GM12878 (cell line): ENCODE measurements at regions not wholly inside any gene's neighbourhood (a gene's known extent, or its start where the extent isn't known, plus 50 kb on each side); places are given as distances from the start of the nearest gene placed in this dataset.

Experiments
- ATAC-seq: fragments of 200-7000 bp; cut with Tn5 transposase; 3 replicates; pipeline ENCODE4 v1.9.1; 2020; ENCODE audit warnings: mild to moderate bottlenecking, moderate library complexity
- BruUV-seq: library from RNA; stranded (reverse); fragments of 400-500 nt; replicated peaks from 2 replicates; lab custom pipeline; 2021; lab: Mats Ljungman, UMichigan
- CTCF ChIA-PET: fragments of 300-600 bp; sonication (Branson Sonifier 250); formaldehyde crosslinking; extraction: SDS; loops from one replicate; lab custom pipeline; 2021; ENCODE audit warnings: inconsistent platforms; lab: Yijun Ruan, JAX
- POLR2A ChIA-PET: fragments of 350-600 bp; formaldehyde crosslinking; extraction: SDS; loops from one replicate; lab custom pipeline; 2021; ENCODE audit warnings: inconsistent platforms; lab: Charles Lee
- RAD21 ChIA-PET: fragments of 300-600 bp; sonication (Branson Sonifier 250); formaldehyde crosslinking; loops from one replicate; lab custom pipeline; 2023; ENCODE audit warnings: antibody characterized with exemption; ENCODE audit not compliant: unreplicated experiment; lab: Charles Lee
- SMC1A ChIA-PET: fragments of 300-600 bp; sonication (Branson Sonifier 250); formaldehyde crosslinking; loops from one replicate; lab custom pipeline; 2023; ENCODE audit not compliant: unreplicated experiment, uncharacterized antibody; lab: Charles Lee
- DNase-seq: peaks from one replicate; pipeline ENCODE4 v3.0.0-alpha.2; 2011; ENCODE audit warnings: low read depth, low spot score
- FAIRE-seq: peaks from 3 replicates; lab custom pipeline; 2011; peaks lifted over from hg19 to GRCh38; lab: Jason Lieb, UNC
- H2AFZ ChIP-seq: 2 replicates; pipeline ENCODE4 v1.6.0; 2011; ENCODE audit warnings: low read depth, low read length, control low read depth; ENCODE audit not compliant: control insufficient read depth
- H3K27ac ChIP-seq: 2 replicates; pipeline ENCODE4 v1.5.1; 2011; ENCODE audit warnings: control low read depth; ENCODE audit not compliant: control insufficient read depth, insufficient read depth
- H3K27me3 ChIP-seq, 2 experiments: replicated peaks in 1 of 2; 2 replicates each; pipeline versions ENCODE4 v1.6.0 to v1.6.1; 2011; ENCODE audit warnings: low read length in 1 of 2; ENCODE audit not compliant: control insufficient read depth in 2 of 2, insufficient read depth in 2 of 2
- H3K36me3 ChIP-seq, 2 experiments: 2 replicates each; pipeline ENCODE4 v1.5.1; 2011; ENCODE audit warnings: low read length in 1 of 2; ENCODE audit not compliant: control insufficient read depth in 2 of 2, insufficient read depth in 2 of 2
- H3K4me1 ChIP-seq: 2 replicates; pipeline ENCODE4 v1.6.1; 2011; ENCODE audit warnings: mild to moderate bottlenecking, low read length, moderate library complexity, mixed read lengths; ENCODE audit not compliant: control insufficient read depth, insufficient read depth
- H3K4me2 ChIP-seq: 2 replicates; pipeline ENCODE4 v1.6.0; 2011; ENCODE audit warnings: control low read depth; ENCODE audit not compliant: control insufficient read depth, insufficient read depth
- H3K4me3 ChIP-seq: fragments of 200-600 bp; sonication (generic); 2 replicates; pipeline ENCODE4 v1.5.1; 2016
- H3K79me2 ChIP-seq: 2 replicates; pipeline ENCODE4 v1.6.0; 2011; ENCODE audit warnings: low read length; ENCODE audit not compliant: control insufficient read depth, insufficient read depth
- H3K9ac ChIP-seq: 2 replicates; pipeline ENCODE4 v1.8.0; 2011; ENCODE audit warnings: low read length, control low read depth, mixed read lengths; ENCODE audit not compliant: control insufficient read depth, insufficient read depth
- H3K9me3 ChIP-seq: replicated peaks from 3 replicates; pipeline ENCODE4 v1.5.1; 2011; ENCODE audit warnings: mild to moderate bottlenecking, low read length; ENCODE audit not compliant: control insufficient read depth, insufficient read depth
- H4K20me1 ChIP-seq: 2 replicates; pipeline ENCODE4 v1.6.0; 2011; ENCODE audit not compliant: control insufficient read depth, insufficient read depth
- BRCA1 ChIP-seq: IDR thresholded peaks from 2 replicates; pipeline ENCODE4 v1.6.1; 2011; ENCODE audit warnings: low read depth, low read length, improper control_type of control experiment
- FOS ChIP-seq: IDR thresholded peaks from 3 replicates; pipeline ENCODE4 v1.6.1; 2011; ENCODE audit warnings: borderline replicate concordance; ENCODE audit not compliant: insufficient read length; ENCODE audit errors: extremely low read depth
- IRF3 ChIP-seq: fragments of 450-650 bp; IDR thresholded peaks from 2 replicates; pipeline ENCODE4 v1.6.1; 2014; ENCODE audit warnings: mild to moderate bottlenecking
- MAX ChIP-seq: IDR thresholded peaks from 2 replicates; pipeline ENCODE4 v1.6.1; 2012; ENCODE audit warnings: low read depth, low read length, improper control_type of control experiment
- NBN ChIP-seq: fragments of 450-650 bp; IDR thresholded peaks from 2 replicates; pipeline ENCODE4 v1.6.1; 2016
- NFIC ChIP-seq: IDR thresholded peaks from 2 replicates; pipeline ENCODE4 v1.6.1; 2012; ENCODE audit warnings: low read depth, mild to moderate bottlenecking, inconsistent platforms, low read length, moderate library complexity
- NFYA ChIP-seq: IDR thresholded peaks from 2 replicates; pipeline ENCODE4 v1.6.1; 2011; ENCODE audit warnings: low read depth, mild to moderate bottlenecking, low read length, improper control_type of control experiment, borderline replicate concordance
- NFYB ChIP-seq: IDR thresholded peaks from 2 replicates; pipeline ENCODE4 v1.6.1; 2011; ENCODE audit warnings: low read depth, mild to moderate bottlenecking, low read length, improper control_type of control experiment, moderate library complexity; ENCODE audit not compliant: insufficient read depth
- PAX5 ChIP-seq: IDR thresholded peaks from 2 replicates; pipeline ENCODE4 v1.6.1; 2011; ENCODE audit warnings: low read depth, low read length, borderline replicate concordance
- POLR2A ChIP-seq: IDR thresholded peaks from 2 replicates; pipeline ENCODE4 v1.6.1; 2011; ENCODE audit warnings: low read depth, mild to moderate bottlenecking, low read length
- POLR2AphosphoS2 ChIP-seq: IDR thresholded peaks from 2 replicates; pipeline ENCODE4 v1.6.1; 2011; ENCODE audit warnings: low read depth, mild to moderate bottlenecking, low read length, improper control_type of control experiment, moderate library complexity
- POU2F2 ChIP-seq: IDR thresholded peaks from 3 replicates; pipeline ENCODE4 v1.6.1; 2011; ENCODE audit warnings: low read depth, mild to moderate bottlenecking, low read length, borderline replicate concordance
- SMAD1 ChIP-seq: fragments of 450-650 bp; IDR thresholded peaks from 2 replicates; pipeline ENCODE4 v1.6.1; 2018; ENCODE audit warnings: mild to moderate bottlenecking, low read depth; ENCODE audit not compliant: partially characterized antibody
- SMAD5 ChIP-seq: IDR thresholded peaks from 2 replicates; pipeline ENCODE4 v1.6.1; 2016; ENCODE audit warnings: antibody characterized with exemption, low read depth
- TAF1 ChIP-seq: IDR thresholded peaks from 2 replicates; pipeline ENCODE4 v1.6.1; 2011; ENCODE audit warnings: mild to moderate bottlenecking, low read depth, low read length, borderline replicate concordance
- YY1 ChIP-seq: IDR thresholded peaks from 2 replicates; pipeline ENCODE4 v1.6.1; 2011; ENCODE audit warnings: low read depth, mild to moderate bottlenecking, low read length
- WGBS: methylation state at CpG from one replicate; pipeline ENCODE4 v1.1.6; 2016; ENCODE audit warnings: low lambda C conversion rate; ENCODE audit not compliant: insufficient replicate concordance, insufficient coverage; ENCODE audit errors: missing lambda C conversion rate; 5-methylcytosine and 5-hydroxymethylcytosine counted together
- in situ Hi-C: fragments of 300-500 bp; cut with MboI; formaldehyde crosslinking; loops from 9 replicates; pipeline ENCODE4 v1.14.3; 2018; ENCODE audit warnings: mixed read lengths
- intact Hi-C: fragments of 100-400 bp; cut with micrococcal nuclease; formaldehyde crosslinking; loops from one replicate; pipeline ENCODE4 v1.14.2; 2022; ENCODE audit not compliant: unreplicated experiment

- SMC1A ChIA-PET = no interaction called here
- FAIRE-seq (no peak), DNase-seq (no peak), ATAC-seq (no peak; the same call in 1 of the 3 replicates)
- Histone ChIP-seq H2AFZ (no peak overlapping the region), H3K4me3 (no peak overlapping the region), H3K27ac (no peak overlapping the region), H3K36me3 (no peaks in the 10 kb centered on the region), H3K9me3 (no peaks in the 10 kb centered on the region), H3K79me2 (no peaks in the 10 kb centered on the region), H4K20me1 (no peaks in the 10 kb centered on the region), H3K4me2 (no peak overlapping the region), H3K9ac (no peak overlapping the region), H3K27me3 (no peaks in the 10 kb centered on the region), H3K4me1 (no peaks in the 10 kb centered on the region)
- intact Hi-C loops (no loop called here), in situ Hi-C loops (no loop called here)
- WGBS = 14% methylated on average over 2 of the region's 2 CpGs
- no TSS peak for BruUV-seq
- POLR2A ChIA-PET = no interaction called here
- RAD21 ChIA-PET = no interaction called here
- CTCF ChIA-PET = no interaction called here
- no peak for TF ChIP-seq NFIC
- no peak for TF ChIP-seq SMAD5
- no peak for TF ChIP-seq NBN
- no peak for TF ChIP-seq BRCA1
- no peak for TF ChIP-seq PAX5
- TF ChIP-seq FOS = no peak
- no peak for TF ChIP-seq NFYB
- TF ChIP-seq MAX = no peak
- TF ChIP-seq POLR2A = no peak
- TF ChIP-seq SMAD1 = no peak
- TF ChIP-seq TAF1 = no peak
- no peak for TF ChIP-seq POU2F2
- no peak for TF ChIP-seq IRF3
- no peak for TF ChIP-seq YY1
- TF ChIP-seq POLR2AphosphoS2 = no peak
- TF ChIP-seq NFYA = no peak
Observed at GRCh38 chr2:145777297-145777696, 1257.4 kb upstream of the ZEB2 start.
